Smooth muscle cell (in vitro differentiated cells): ENCODE measurements at regions not wholly inside any gene's neighbourhood (a gene's known extent, or its start where the extent isn't known, plus 50 kb on each side); places are given as distances from the start of the nearest gene placed in this dataset.

Experiments used
- DNase-seq: peaks from one replicate; lab custom pipeline; 2025; ENCODE audit not compliant: unreplicated experiment; lab: John Stamatoyannopoulos, UW
- H2AFZ ChIP-seq: fragments of 200-600 bp; sonication (generic); 2 replicates; pipeline ENCODE4 v1.6.0; 2016; ENCODE audit warnings: antibody characterized with exemption, low read depth, mild to moderate bottlenecking
- H3F3A ChIP-seq: fragments of 200-600 bp; sonication (generic); 2 replicates; pipeline ENCODE4 v1.6.0; 2017; ENCODE audit warnings: antibody characterized with exemption, low read depth
- H3K27ac ChIP-seq: fragments of 200-600 bp; sonication (generic); 2 replicates; pipeline ENCODE4 v1.5.1; 2016; ENCODE audit warnings: low read depth, mild to moderate bottlenecking
- H3K27me3 ChIP-seq: fragments of 200-600 bp; sonication (generic); 2 replicates; pipeline ENCODE4 v1.6.1; 2016; ENCODE audit warnings: low read depth, mild to moderate bottlenecking
- H3K36me3 ChIP-seq: fragments of 200-600 bp; sonication (generic); 2 replicates; pipeline ENCODE4 v1.5.1; 2016; ENCODE audit warnings: low read depth
- H3K4me1 ChIP-seq: fragments of 200-600 bp; sonication (generic); 2 replicates; pipeline ENCODE4 v1.5.1; 2016; ENCODE audit warnings: low read depth
- H3K4me2 ChIP-seq: fragments of 200-600 bp; sonication (generic); 2 replicates; pipeline ENCODE4 v1.6.0; 2016; ENCODE audit warnings: mild to moderate bottlenecking
- H3K4me3 ChIP-seq: fragments of 200-600 bp; sonication (generic); 2 replicates; pipeline ENCODE4 v1.5.1; 2016; ENCODE audit warnings: mild to moderate bottlenecking
- H3K79me2 ChIP-seq: fragments of 200-600 bp; sonication (generic); 2 replicates; pipeline ENCODE4 v1.6.0; 2016; ENCODE audit warnings: low read depth, mild to moderate bottlenecking
- H3K9ac ChIP-seq: fragments of 200-600 bp; sonication (generic); 2 replicates; pipeline ENCODE4 v1.6.0; 2016; ENCODE audit warnings: low read depth
- H3K9me3 ChIP-seq: fragments of 200-600 bp; sonication (generic); replicated peaks from 2 replicates; pipeline ENCODE4 v1.5.1; 2016; ENCODE audit warnings: low read depth
- H4K20me1 ChIP-seq: fragments of 200-600 bp; sonication (generic); 2 replicates; pipeline ENCODE4 v1.6.0; 2016; ENCODE audit warnings: low read depth
- CTCF ChIP-seq: fragments of 200-600 bp; sonication (generic); IDR thresholded peaks from 2 replicates; pipeline ENCODE4 v1.5.1; 2017; ENCODE audit warnings: borderline replicate concordance, mild to moderate bottlenecking, antibody characterized with exemption; ENCODE audit not compliant: insufficient read depth, poor library complexity, severe bottlenecking
- WGBS: methylation state at CpG from one replicate; pipeline ENCODE4 v1.1.7; 2016; ENCODE audit warnings: low lambda C conversion rate; 5-methylcytosine and 5-hydroxymethylcytosine counted together

- Histone ChIP-seq H4K20me1 (no peaks in the 10 kb centered on the region), H3K36me3 (no peaks in the 10 kb centered on the region), H3K9ac (no peak overlapping the region), H3K4me2 (no peak overlapping the region), H3K4me1 (no peaks in the 10 kb centered on the region), H3K27me3 (no peaks in the 10 kb centered on the region), H3K4me3 (no peak overlapping the region), H2AFZ (no peak overlapping the region), H3K27ac (no peak overlapping the region), H3F3A (no peaks in the 10 kb centered on the region), H3K9me3 (no peaks in the 10 kb centered on the region), H3K79me2 (no peaks in the 10 kb centered on the region)
- WGBS = 81% methylated on average over 2 of the region's 2 CpGs
- TF ChIP-seq CTCF = no peak
- DNase-seq = no peak
Measured at GRCh38 chr13:70529652-70530051, 421.4 kb upstream of the KLHL1 start.

- Histone ChIP-seq H3F3A (no peaks in the 10 kb centered on the region), H3K9me3 (no peaks in the 10 kb centered on the region), H3K27ac (no peak overlapping the region), H3K9ac (no peak overlapping the region), H3K4me1 (no peaks in the 10 kb centered on the region), H2AFZ (no peak overlapping the region), H3K4me3 (no peak overlapping the region), H4K20me1 (no peaks in the 10 kb centered on the region), H3K27me3 (no peaks in the 10 kb centered on the region), H3K79me2 (no peaks in the 10 kb centered on the region), H3K4me2 (no peak overlapping the region), H3K36me3 (no peaks in the 10 kb centered on the region)
- TF ChIP-seq CTCF = no peak
- 83% methylated on average over 5 of the region's 5 CpGs for WGBS
- no peak for DNase-seq
Measured at GRCh38 chr13:70527599-70527998, 419.3 kb upstream of the KLHL1 start.

- Histone ChIP-seq H3K36me3 (no peaks in the 10 kb centered on the region), H4K20me1 (no peaks in the 10 kb centered on the region), H3F3A (no peaks in the 10 kb centered on the region), H3K4me1 (no peaks in the 10 kb centered on the region), H3K27me3 (no peaks in the 10 kb centered on the region), H3K79me2 (no peaks in the 10 kb centered on the region), H2AFZ (no peak overlapping the region), H3K4me3 (no peak overlapping the region), H3K27ac (no peak overlapping the region), H3K9ac (no peak overlapping the region), H3K9me3 (no peaks in the 10 kb centered on the region), H3K4me2 (no peak overlapping the region)
- WGBS = 34% methylated on average over 2 of the region's 2 CpGs
- TF ChIP-seq CTCF = no peak
- no peak for DNase-seq
Measured at GRCh38 chr13:70523622-70524021, 415.4 kb upstream of the KLHL1 start.

- Histone ChIP-seq H3K27ac (no peak overlapping the region), H3K36me3 (no peaks in the 10 kb centered on the region), H3K9ac (no peak overlapping the region), H3K4me1 (no peaks in the 10 kb centered on the region), H3K4me3 (no peak overlapping the region), H3K4me2 (no peak overlapping the region), H3F3A (no peaks in the 10 kb centered on the region), H3K9me3 (no peaks in the 10 kb centered on the region), H3K79me2 (no peaks in the 10 kb centered on the region), H4K20me1 (no peaks in the 10 kb centered on the region), H3K27me3 (no peaks in the 10 kb centered on the region), H2AFZ (no peak overlapping the region)
- TF ChIP-seq CTCF = no peak
- 56% methylated on average over 2 of the region's 2 CpGs for WGBS
- DNase-seq = no peak
Measured at GRCh38 chr13:70520275-70521036, 412.2 kb upstream of the KLHL1 start.
